ENCODE measurements at regions not wholly inside any gene's neighbourhood (a gene's known extent, or its start where the extent isn't known, plus 50 kb on each side); places are given as distances from the start of the nearest gene placed in this dataset.

DNA sequence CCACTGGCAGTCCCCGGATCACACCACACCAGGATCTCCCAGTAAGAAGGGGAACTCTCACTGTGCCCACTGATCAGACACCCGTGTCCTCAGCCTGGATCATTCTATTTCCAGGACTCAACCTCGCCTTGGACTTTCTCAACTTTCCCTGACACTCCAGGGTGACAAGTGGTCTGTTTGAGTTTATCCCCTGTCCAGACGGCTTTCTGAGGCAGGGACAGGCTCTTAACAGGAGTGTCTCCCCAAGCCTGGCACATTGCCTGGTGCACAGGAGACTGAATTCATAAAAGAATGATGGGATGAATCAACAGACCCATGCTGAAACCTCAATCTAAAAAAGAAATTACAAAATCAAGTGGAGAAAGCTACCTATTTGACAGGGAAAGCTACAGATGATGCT is 606.6 kb downstream of the EFNB2 start:
- no peaks in the 10 kb centered on the region for H4K20me1 ChIP-seq (ENCODE audit: insufficient read depth, poor library complexity, severe bottlenecking)
- DNase-seq (ENCODE audit: low spot score), result no peak

DNA sequence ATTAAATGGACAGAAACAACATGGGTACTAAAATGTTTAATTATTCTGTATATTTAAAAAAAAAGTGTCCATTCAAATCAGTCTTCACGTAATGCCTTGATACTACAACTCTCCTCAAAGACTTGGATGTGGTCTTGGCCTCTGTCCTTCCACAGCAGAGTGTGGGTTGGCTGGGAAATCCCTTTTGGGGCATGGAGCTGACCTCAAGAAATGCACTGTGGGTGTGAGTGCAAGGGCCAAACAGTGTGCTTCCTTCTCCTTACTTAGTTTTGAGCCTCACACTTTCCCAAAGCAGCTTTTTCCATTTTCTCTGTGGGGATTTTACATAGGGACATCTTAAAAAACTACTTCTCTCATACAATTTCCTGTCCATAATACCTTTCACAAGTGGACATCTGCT is 607.4 kb downstream of the EFNB2 start:
- no peak overlapping the region for H2AFZ ChIP-seq
- H3K9me3 ChIP-seq (ENCODE audit: low read depth), result no peaks in the 10 kb centered on the region
- H3K4me2 ChIP-seq, result no peak overlapping the region
- H3K4me1 ChIP-seq (ENCODE audit: insufficient read depth), result no peaks in the 10 kb centered on the region
- DNase-seq (ENCODE audit: low spot score), result no peak
- H3K36me3 ChIP-seq (replicated peaks; ENCODE audit: insufficient read depth, low read depth), result no peaks in the 10 kb centered on the region
- TF ChIP-seq, protein P1, sequence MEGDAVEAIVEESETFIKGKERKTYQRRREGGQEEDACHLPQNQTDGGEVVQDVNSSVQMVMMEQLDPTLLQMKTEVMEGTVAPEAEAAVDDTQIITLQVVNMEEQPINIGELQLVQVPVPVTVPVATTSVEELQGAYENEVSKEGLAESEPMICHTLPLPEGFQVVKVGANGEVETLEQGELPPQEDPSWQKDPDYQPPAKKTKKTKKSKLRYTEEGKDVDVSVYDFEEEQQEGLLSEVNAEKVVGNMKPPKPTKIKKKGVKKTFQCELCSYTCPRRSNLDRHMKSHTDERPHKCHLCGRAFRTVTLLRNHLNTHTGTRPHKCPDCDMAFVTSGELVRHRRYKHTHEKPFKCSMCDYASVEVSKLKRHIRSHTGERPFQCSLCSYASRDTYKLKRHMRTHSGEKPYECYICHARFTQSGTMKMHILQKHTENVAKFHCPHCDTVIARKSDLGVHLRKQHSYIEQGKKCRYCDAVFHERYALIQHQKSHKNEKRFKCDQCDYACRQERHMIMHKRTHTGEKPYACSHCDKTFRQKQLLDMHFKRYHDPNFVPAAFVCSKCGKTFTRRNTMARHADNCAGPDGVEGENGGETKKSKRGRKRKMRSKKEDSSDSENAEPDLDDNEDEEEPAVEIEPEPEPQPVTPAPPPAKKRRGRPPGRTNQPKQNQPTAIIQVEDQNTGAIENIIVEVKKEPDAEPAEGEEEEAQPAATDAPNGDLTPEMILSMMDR (IDR thresholded peaks at IDR 0.05; ENCODE audit: poor library complexity), result no peak
- TF ChIP-seq EZH2 (IDR thresholded peaks at IDR 0.05; ENCODE audit: borderline replicate concordance) (no peak), EZH2phosphoT487 (IDR thresholded peaks at IDR 0.05; ENCODE audit: low read depth, severe bottlenecking, unreplicated experiment) (no peak)
- no peak overlapping the region for H3K4me3 ChIP-seq
- no peaks in the 10 kb centered on the region for H3K9me2 ChIP-seq (replicated peaks; ENCODE audit: insufficient read depth)
- H3K79me2 ChIP-seq, result no peaks in the 10 kb centered on the region
- H3K27me3 ChIP-seq, result no peaks in the 10 kb centered on the region
- WGBS (ENCODE audit: low lambda C conversion rate, missing lambda C conversion rate), result 96% methylated on average over 1 of the region's 1 CpG
- H4K20me1 ChIP-seq (ENCODE audit: insufficient read depth, poor library complexity, severe bottlenecking), result no peaks in the 10 kb centered on the region
- H3K27ac ChIP-seq, result no peak overlapping the region

More for the DNA sequence above, 606.6 kb downstream of the EFNB2 start:
- Histone ChIP-seq H3K4me1 (ENCODE audit: insufficient read depth) (no peaks in the 10 kb centered on the region), H3K79me2 (no peaks in the 10 kb centered on the region), H3K36me3 (replicated peaks; ENCODE audit: insufficient read depth, low read depth) (no peaks in the 10 kb centered on the region), H3K27ac (no peak overlapping the region), H3K9me2 (replicated peaks; ENCODE audit: insufficient read depth) (no peaks in the 10 kb centered on the region), H3K27me3 (no peaks in the 10 kb centered on the region), H3K4me2 (no peak overlapping the region), H2AFZ (no peak overlapping the region), H3K9me3 (ENCODE audit: low read depth) (no peaks in the 10 kb centered on the region), H3K4me3 (no peak overlapping the region)
- TF ChIP-seq EZH2 (IDR thresholded peaks at IDR 0.05; ENCODE audit: borderline replicate concordance), result no peak
- WGBS (ENCODE audit: low lambda C conversion rate, missing lambda C conversion rate), result 88% methylated on average over 4 of the region's 4 CpGs

DNA sequence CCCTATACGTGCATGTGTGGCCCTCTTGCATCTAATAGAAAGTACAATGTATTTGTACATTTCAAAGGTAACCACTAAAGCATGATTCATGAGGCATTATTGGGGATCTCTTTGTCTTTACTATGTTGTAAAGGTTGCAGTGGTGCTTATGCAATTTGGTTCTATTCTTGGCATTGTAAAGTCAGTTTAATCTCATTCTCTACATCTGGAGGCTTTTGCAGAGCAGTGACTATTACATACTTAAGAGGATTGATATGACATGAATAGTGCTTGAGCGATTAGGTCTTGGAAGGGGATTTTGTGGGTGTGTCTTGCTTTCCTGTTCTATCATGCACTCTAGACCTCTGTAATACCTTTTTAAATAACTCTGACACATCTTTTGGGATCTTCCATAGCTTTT is 610.0 kb downstream of the EFNB2 start:
- no peaks in the 10 kb centered on the region for H3K27me3 ChIP-seq
- no peak overlapping the region for H2AFZ ChIP-seq
- H3K4me2 ChIP-seq, result no peak overlapping the region
- H3K9me3 ChIP-seq (ENCODE audit: low read depth), result no peaks in the 10 kb centered on the region
- H3K4me1 ChIP-seq (ENCODE audit: insufficient read depth), result peaks cover 4% of the 10 kb centered on the region
- 64% methylated on average over 2 of the region's 2 CpGs for WGBS (ENCODE audit: low lambda C conversion rate, missing lambda C conversion rate)
- no peaks in the 10 kb centered on the region for H4K20me1 ChIP-seq (ENCODE audit: insufficient read depth, poor library complexity, severe bottlenecking)
- H3K9me2 ChIP-seq (replicated peaks; ENCODE audit: insufficient read depth), result no peaks in the 10 kb centered on the region
- H3K36me3 ChIP-seq (replicated peaks; ENCODE audit: insufficient read depth, low read depth), result no peaks in the 10 kb centered on the region
- no peak overlapping the region for H3K4me3 ChIP-seq
- peak; percentile 11 for DNase-seq (ENCODE audit: low spot score)
- H3K27ac ChIP-seq, result no peak overlapping the region
- H3K79me2 ChIP-seq, result no peaks in the 10 kb centered on the region
- TF ChIP-seq EZH2 (IDR thresholded peaks at IDR 0.05; ENCODE audit: borderline replicate concordance), result no peak
- TF ChIP-seq EZH2phosphoT487 (IDR thresholded peaks at IDR 0.05; ENCODE audit: low read depth, severe bottlenecking, unreplicated experiment), result no peak
- TF ChIP-seq, protein P1 (IDR thresholded peaks at IDR 0.05; ENCODE audit: poor library complexity), result no peak

DNA sequence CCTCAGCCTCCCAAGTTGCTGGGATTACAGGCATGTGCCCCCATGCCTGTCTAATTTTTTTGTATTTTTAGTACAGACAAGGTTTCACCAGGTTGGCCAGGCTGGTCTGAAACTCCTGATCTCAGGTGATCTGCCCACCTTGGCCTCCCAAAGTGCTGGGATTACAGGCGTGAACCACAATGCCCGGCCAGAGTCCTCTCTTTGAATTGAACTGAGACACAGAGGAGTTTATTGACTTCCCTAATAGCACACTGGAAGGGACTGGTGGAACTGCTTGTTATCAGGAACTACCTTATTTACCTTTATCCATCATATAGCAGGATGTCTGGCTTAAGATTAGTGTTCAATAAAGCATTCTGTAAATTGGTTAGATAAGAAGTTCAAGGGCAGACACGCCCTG is 613.8 kb downstream of the EFNB2 start:
- Histone ChIP-seq H3K4me1 (ENCODE audit: insufficient read depth) (peaks cover 4% of the 10 kb centered on the region), H2AFZ (no peak overlapping the region), H3K27ac (peak overlapping the region; percentile 81), H4K20me1 (ENCODE audit: insufficient read depth, poor library complexity, severe bottlenecking) (no peaks in the 10 kb centered on the region), H3K36me3 (replicated peaks; ENCODE audit: insufficient read depth, low read depth) (no peaks in the 10 kb centered on the region), H3K9me2 (replicated peaks; ENCODE audit: insufficient read depth) (no peaks in the 10 kb centered on the region), H3K4me2 (no peak overlapping the region), H3K9me3 (ENCODE audit: low read depth) (no peaks in the 10 kb centered on the region), H3K4me3 (no peak overlapping the region), H3K79me2 (no peaks in the 10 kb centered on the region), H3K27me3 (no peaks in the 10 kb centered on the region)
- DNase-seq (ENCODE audit: low spot score), result no peak
- 34% methylated on average over 3 of the region's 3 CpGs for WGBS (ENCODE audit: low lambda C conversion rate, missing lambda C conversion rate)
- TF ChIP-seq, protein P1 (IDR thresholded peaks at IDR 0.05; ENCODE audit: poor library complexity), result no peak

Measured in hepatocyte (in vitro differentiated cells).